H1 (cell line): ENCODE measurements at regions not wholly inside any gene's neighbourhood (a gene's known extent, or its start where the extent isn't known, plus 50 kb on each side); places are given as distances from the start of the nearest gene placed in this dataset.

ENCODE experiments used
- CTCF ChIA-PET: fragments of 300-600 bp; sonication (Branson Sonifier 250); formaldehyde crosslinking; loops from one replicate; lab custom pipeline; 2021; ENCODE audit not compliant: partially characterized antibody; lab: Charles Lee
- POLR2A ChIA-PET: fragments of 300-600 bp; sonication (Branson Sonifier 250); formaldehyde crosslinking; loops from one replicate; lab custom pipeline; 2021; ENCODE audit warnings: inconsistent platforms; ENCODE audit not compliant: partially characterized antibody; lab: Charles Lee
- DNase-seq, 2 experiments: peaks; one replicate each; pipeline versions ENCODE4 v3.0.0 to v3.0.0-alpha.2; 2010 to 2022; ENCODE audit warnings: low spot score in 2 of 2, low read depth in 1 of 2, mixed read lengths in 1 of 2
- FAIRE-seq: peaks from 2 replicates; lab custom pipeline; 2011; peaks lifted over from hg19 to GRCh38; lab: Jason Lieb, UNC
- H2AFZ ChIP-seq: 2 replicates; pipeline ENCODE4 v1.8.1; 2012; ENCODE audit warnings: low read length, inconsistent platforms
- H2AK5ac ChIP-seq: 2 replicates; pipeline ENCODE4 v1.6.1; 2013; ENCODE audit warnings: low read depth, low read length
- H2BK120ac ChIP-seq: replicated peaks from 2 replicates; pipeline ENCODE3; 2013; ENCODE audit warnings: low read depth, low read length, inconsistent platforms
- H2BK12ac ChIP-seq: 2 replicates; pipeline ENCODE4 v1.6.1; 2013; ENCODE audit warnings: low read depth, low read length
- H2BK15ac ChIP-seq: 2 replicates; pipeline ENCODE4 v1.6.1; 2013; ENCODE audit warnings: low read length
- H2BK20ac ChIP-seq: 2 replicates; pipeline ENCODE4 v1.6.1; 2013; ENCODE audit warnings: low read length
- H2BK5ac ChIP-seq: 2 replicates; pipeline ENCODE4 v1.6.1; 2013; ENCODE audit warnings: low read depth, low read length
- H3K14ac ChIP-seq: 2 replicates; pipeline ENCODE4 v1.6.1; 2013; ENCODE audit warnings: inconsistent platforms; ENCODE audit not compliant: insufficient read length
- H3K18ac ChIP-seq: 2 replicates; pipeline ENCODE4 v1.6.1; 2013; ENCODE audit warnings: low read length; ENCODE audit errors: extremely low read depth
- H3K23ac ChIP-seq: 2 replicates; pipeline ENCODE4 v1.6.1; 2013; ENCODE audit warnings: inconsistent platforms; ENCODE audit not compliant: insufficient read length
- H3K23me2 ChIP-seq: 2 replicates; pipeline ENCODE4 v1.6.1; 2013; ENCODE audit warnings: low read depth, low read length
- H3K27ac ChIP-seq: 2 replicates; pipeline ENCODE4 v1.6.1; 2011; ENCODE audit warnings: low read depth, low read length, inconsistent platforms
- H3K27me3 ChIP-seq, 4 experiments: replicated peaks in 1 of 4; 1 replicate in 1 of 4; 2 replicates in 3 of 4; pipeline versions ENCODE4 v1.6.1 to v1.8.1; 2011 to 2013; ENCODE audit warnings: low read length in 3 of 4, mild to moderate bottlenecking in 3 of 4, inconsistent platforms in 2 of 4, mixed read lengths in 2 of 4, moderate library complexity in 1 of 4; ENCODE audit not compliant: control insufficient read depth in 3 of 4, insufficient read depth in 3 of 4; ENCODE audit errors: extremely low read depth in 1 of 4
- H3K36me3 ChIP-seq, 4 experiments: 2 replicates each; pipeline versions ENCODE4 v1.6.1 to v1.8.1; 2011 to 2013; ENCODE audit warnings: mild to moderate bottlenecking in 4 of 4, low read length in 3 of 4, moderate library complexity in 2 of 4, control low read depth in 1 of 4, inconsistent platforms in 1 of 4; ENCODE audit not compliant: insufficient read depth in 4 of 4, control insufficient read depth in 2 of 4
- H3K4ac ChIP-seq: replicated peaks from 2 replicates; pipeline ENCODE3; 2013; ENCODE audit warnings: low read length, low read depth, mixed read lengths, inconsistent platforms; ENCODE audit not compliant: insufficient read length
- H3K4me1 ChIP-seq, 4 experiments: replicated peaks in 1 of 4; 1 replicate in 1 of 4; 2 replicates in 3 of 4; pipeline versions ENCODE4 v1.6.1 to v1.8.1; 2011 to 2013; ENCODE audit warnings: low read length in 3 of 4, inconsistent platforms in 2 of 4, mixed read lengths in 1 of 4; ENCODE audit not compliant: insufficient read depth in 4 of 4, control insufficient read depth in 3 of 4
- H3K4me2 ChIP-seq, 2 experiments: 2 replicates each; pipeline versions ENCODE4 v1.6.1 to v1.8.1; 2011 to 2013; ENCODE audit warnings: low read depth in 2 of 2, low read length in 2 of 2, control low read depth in 1 of 2, inconsistent platforms in 1 of 2, mild to moderate bottlenecking in 1 of 2; ENCODE audit not compliant: insufficient read depth in 1 of 2
- H3K4me3 ChIP-seq, 4 experiments: fragments of 200-600, 300-600 bp in 1 of 4; sonication (generic), shearing (Covaris generic), sonication (Bioruptor Twin) in 1 of 4; 2 replicates each; pipeline versions ENCODE4 v1.5.1 to v1.8.1; 2011 to 2016; ENCODE audit warnings: low read length in 4 of 4, low read depth in 3 of 4, control low read depth in 2 of 4, inconsistent platforms in 2 of 4, mild to moderate bottlenecking in 2 of 4, mixed read lengths in 1 of 4, moderate library complexity in 1 of 4; ENCODE audit not compliant: insufficient read depth in 2 of 4; ENCODE audit errors: extremely low read depth in 1 of 4
- H3K56ac ChIP-seq: replicated peaks from 2 replicates; pipeline ENCODE3; 2013; ENCODE audit warnings: low read depth, mild to moderate bottlenecking, mixed read lengths, low read length, inconsistent platforms; ENCODE audit not compliant: insufficient read length
- H3K79me1 ChIP-seq: 2 replicates; pipeline ENCODE4 v1.6.1; 2013; ENCODE audit warnings: low read depth, low read length, control low read depth
- H3K79me2 ChIP-seq, 2 experiments: 2 replicates each; pipeline versions ENCODE4 v1.6.1 to v1.8.1; 2012 to 2013; ENCODE audit warnings: low read length in 2 of 2, mild to moderate bottlenecking in 2 of 2, inconsistent platforms in 1 of 2; ENCODE audit not compliant: insufficient read depth in 2 of 2, control insufficient read depth in 1 of 2
- H3K9ac ChIP-seq, 4 experiments: replicated peaks in 1 of 4; 1 replicate in 1 of 4; 2 replicates in 3 of 4; pipeline versions ENCODE4 v1.6.1 to v1.8.1; 2011 to 2013; ENCODE audit warnings: low read depth in 3 of 4, low read length in 3 of 4, control low read depth in 2 of 4, mild to moderate bottlenecking in 2 of 4, moderate library complexity in 2 of 4, inconsistent platforms in 1 of 4; ENCODE audit errors: extremely low read depth in 1 of 4
- H3K9me3 ChIP-seq, 2 experiments: 2 replicates each; pipeline versions ENCODE4 v1.6.1 to v1.8.1; 2012 to 2013; ENCODE audit warnings: mild to moderate bottlenecking in 2 of 2, moderate library complexity in 2 of 2, control low read depth in 1 of 2, inconsistent platforms in 1 of 2, low read depth in 1 of 2, low read length in 1 of 2, mixed read lengths in 1 of 2; ENCODE audit not compliant: insufficient read depth in 2 of 2
- H4K20me1 ChIP-seq, 2 experiments: replicated peaks in 1 of 2; 2 replicates each; pipeline versions ENCODE3 to v1.8.1; 2011 to 2013; ENCODE audit warnings: inconsistent platforms in 2 of 2, low read length in 2 of 2, mild to moderate bottlenecking in 1 of 2; ENCODE audit not compliant: insufficient read depth in 2 of 2, control insufficient read depth in 1 of 2
- H4K5ac ChIP-seq: 2 replicates; pipeline ENCODE4 v1.6.1; 2013; ENCODE audit warnings: low read length, low read depth, mixed read lengths, inconsistent platforms; ENCODE audit not compliant: insufficient read length
- H4K8ac ChIP-seq: 2 replicates; pipeline ENCODE4 v1.8.0; 2013; ENCODE audit warnings: mild to moderate bottlenecking, moderate library complexity, low read length, inconsistent platforms; ENCODE audit not compliant: insufficient read depth; ENCODE audit errors: extremely low read depth
- H4K91ac ChIP-seq: replicated peaks from 2 replicates; pipeline ENCODE3; 2013; ENCODE audit warnings: low read length, mixed read lengths, inconsistent platforms; ENCODE audit not compliant: insufficient read length
- BRCA1 ChIP-seq: IDR thresholded peaks from 2 replicates; pipeline ENCODE4 v1.6.1; 2012; ENCODE audit warnings: low read depth, low read length, improper control_type of control experiment
- POLR2A ChIP-seq, 2 experiments: IDR thresholded peaks; 1 replicate in 1 of 2; 2 replicates in 1 of 2; pipeline ENCODE4 v1.6.1; 2011; ENCODE audit warnings: low read depth in 2 of 2, low read length in 2 of 2, mild to moderate bottlenecking in 2 of 2; ENCODE audit errors: control extremely low read depth in 1 of 2
- RXRA ChIP-seq: IDR thresholded peaks from 2 replicates; pipeline ENCODE4 v1.6.1; 2011; ENCODE audit warnings: low read depth, mild to moderate bottlenecking, low read length, moderate library complexity; ENCODE audit not compliant: insufficient read depth
- SIN3A ChIP-seq, 2 experiments: IDR thresholded peaks in 1 of 2; conservative IDR thresholded peaks in 1 of 2; 2 replicates each; pipeline ENCODE4 v1.6.1; 2011 to 2012; ENCODE audit warnings: low read length in 2 of 2, improper control_type of control experiment in 1 of 2, low read depth in 1 of 2, mild to moderate bottlenecking in 1 of 2
- TAF1 ChIP-seq: IDR thresholded peaks from 2 replicates; pipeline ENCODE4 v1.6.1; 2011; ENCODE audit warnings: mild to moderate bottlenecking, low read depth, low read length
- TBP ChIP-seq: IDR thresholded peaks from 2 replicates; pipeline ENCODE4 v1.6.1; 2011; ENCODE audit warnings: low read depth, low read length, improper control_type of control experiment
- WGBS, 2 experiments: shearing (Covaris generic) in 1 of 2; methylation state at CpG; one replicate each; pipeline versions ENCODE4 v1.1.6 to v1.1.7; 2013 to 2015; ENCODE audit warnings: low lambda C conversion rate in 2 of 2, mixed read lengths in 2 of 2, inconsistent platforms in 1 of 2, low coverage in 1 of 2, missing lambda C conversion rate in 1 of 2; ENCODE audit not compliant: insufficient replicate concordance in 2 of 2, insufficient coverage in 1 of 2, insufficient read length in 1 of 2; ENCODE audit errors: extremely low coverage in 1 of 2, missing lambda C conversion rate in 1 of 2; 5-methylcytosine and 5-hydroxymethylcytosine counted together

GRCh38 chr20:29430531-29430930 lies 1826.9 kb upstream of the DEFB115 start:
- no peak overlapping the region for H3K9ac ChIP-seq
- no peak overlapping the region for H3K4ac ChIP-seq
- H3K23ac ChIP-seq: no peak overlapping the region
- no peak overlapping the region for H2BK120ac ChIP-seq
- no peak overlapping the region for H3K4me3 ChIP-seq
- no peaks in the 10 kb centered on the region for H3K27me3 ChIP-seq
- no peaks in the 10 kb centered on the region for H4K20me1 ChIP-seq
- H3K18ac ChIP-seq: no peak overlapping the region
- no peak overlapping the region for H4K91ac ChIP-seq
- no peak overlapping the region for H2BK5ac ChIP-seq
- H2BK12ac ChIP-seq: no peak overlapping the region
- H4K5ac ChIP-seq: no peak overlapping the region
- no peaks in the 10 kb centered on the region for H3K79me2 ChIP-seq
- TF ChIP-seq POLR2A (IDR thresholded peaks at IDR 0.05; ENCODE audit: control extremely low read depth in 1 of 2, low read depth in 2 of 2, low read length in 2 of 2): no peak
- no peak for TF ChIP-seq RXRA
- no peak for TF ChIP-seq TBP
- no peak for TF ChIP-seq TAF1
- TF ChIP-seq SIN3A (conservative IDR thresholded peaks at IDR 0.05 in 1 of 2, IDR thresholded peaks at IDR 0.05 in 1 of 2; ENCODE audit: low read depth in 1 of 2, low read length in 2 of 2): no peak
- TF ChIP-seq BRCA1: no peak
- H3K14ac ChIP-seq: no peak overlapping the region
- H2AK5ac ChIP-seq: no peak overlapping the region
- H3K9me3 ChIP-seq: peaks cover 4 to 19% of the 10 kb centered on the region in 2 experiments; a peak in 3 of 4 replicates
- no peak overlapping the region for H4K8ac ChIP-seq
- H3K4me1 ChIP-seq: no peaks in the 10 kb centered on the region
- H3K56ac ChIP-seq: no peak overlapping the region
- POLR2A ChIA-PET: no interaction called here
- H3K4me2 ChIP-seq: no peak overlapping the region
- WGBS, 2 experiments: 96% methylated on average over 20 of the region's 43 CpGs; no CpG with 5 or more reads in 1 of the 2 experiments
- H3K79me1 ChIP-seq: no peaks in the 10 kb centered on the region
- H2BK15ac ChIP-seq: no peak overlapping the region
- no peak overlapping the region for H2AFZ ChIP-seq
- H3K36me3 ChIP-seq: no peaks in the 10 kb centered on the region; a peak in 1 of 8 replicates
- H2BK20ac ChIP-seq: no peak overlapping the region
- no peak for FAIRE-seq
- no peak overlapping the region for H3K27ac ChIP-seq
- CTCF ChIA-PET: no interaction called here
- H3K23me2 ChIP-seq: no peaks in the 10 kb centered on the region
- no peak for DNase-seq
